Parathyroid adenoma (tissue), 2 donors: ENCODE measurements at regions not wholly inside any gene's neighbourhood (a gene's known extent, or its start where the extent isn't known, plus 50 kb on each side); places are given as distances from the start of the nearest gene placed in this dataset.

ENCODE experiments used
- H2AFZ ChIP-seq: fragments of 300-600 bp; sonication (generic); one replicate; pipeline ENCODE4 v1.7.0; 2017; ENCODE audit warnings: antibody characterized with exemption, mild to moderate bottlenecking
- H3K27ac ChIP-seq: fragments of 300-600 bp; sonication (generic); one replicate; pipeline ENCODE4 v1.7.0; 2017
- H3K27me3 ChIP-seq: fragments of 300-600 bp; sonication (generic); one replicate; pipeline ENCODE4 v1.7.0; 2017; ENCODE audit warnings: low read length; ENCODE audit not compliant: control insufficient read depth, insufficient read depth
- H3K36me3 ChIP-seq: fragments of 300-600 bp; sonication (generic); one replicate; pipeline ENCODE4 v1.7.0; 2017; ENCODE audit warnings: low read length; ENCODE audit not compliant: control insufficient read depth, insufficient read depth
- H3K4me1 ChIP-seq: fragments of 300-600 bp; sonication (generic); one replicate; pipeline ENCODE4 v1.7.0; 2017; ENCODE audit warnings: control low read depth
- H3K4me2 ChIP-seq: fragments of 300-600 bp; sonication (generic); one replicate; pipeline ENCODE4 v1.7.0; 2017; ENCODE audit warnings: low read length
- H3K4me3 ChIP-seq: fragments of 300-600 bp; sonication (generic); one replicate; pipeline ENCODE4 v1.7.0; 2017; ENCODE audit warnings: low read depth, low read length
- H3K79me2 ChIP-seq: fragments of 300-600 bp; sonication (generic); one replicate; pipeline ENCODE4 v1.7.0; 2017; ENCODE audit warnings: control low read depth
- H3K9ac ChIP-seq: fragments of 300-600 bp; sonication (generic); one replicate; pipeline ENCODE4 v1.7.0; 2017; ENCODE audit warnings: mild to moderate bottlenecking
- H3K9me3 ChIP-seq: fragments of 300-600 bp; sonication (generic); one replicate; pipeline ENCODE4 v1.7.0; 2017; ENCODE audit warnings: low read length; ENCODE audit not compliant: control insufficient read depth
- CTCF ChIP-seq: fragments of 300-600 bp; sonication (generic); IDR thresholded peaks from one replicate; pipeline ENCODE4 v1.7.0; 2017; ENCODE audit warnings: antibody characterized with exemption, mild to moderate bottlenecking
- donor health status: primary hyperparathyroidism.

- H3K9me3 ChIP-seq, result no peaks in the 10 kb centered on the region
- no peak overlapping the region for H3K9ac ChIP-seq
- H3K27me3 ChIP-seq, result peaks cover 3% of the 10 kb centered on the region
- no peaks in the 10 kb centered on the region for H3K79me2 ChIP-seq
- H3K4me2 ChIP-seq, result no peak overlapping the region
- no peaks in the 10 kb centered on the region for H3K4me1 ChIP-seq
- H3K27ac ChIP-seq, result no peak overlapping the region
- no peak overlapping the region for H3K4me3 ChIP-seq
- no peak overlapping the region for H2AFZ ChIP-seq
- no peak for TF ChIP-seq CTCF
- H3K36me3 ChIP-seq, result no peaks in the 10 kb centered on the region
These were observed 903.3 kb downstream of the CCSER2 start for GRCh38 chr10:85231534-85232270.

- no peaks in the 10 kb centered on the region for H3K27me3 ChIP-seq
- no peak overlapping the region for H3K9ac ChIP-seq
- H3K36me3 ChIP-seq, result no peaks in the 10 kb centered on the region
- H3K27ac ChIP-seq, result no peak overlapping the region
- no peak overlapping the region for H2AFZ ChIP-seq
- no peak overlapping the region for H3K4me2 ChIP-seq
- H3K4me1 ChIP-seq, result no peaks in the 10 kb centered on the region
- H3K9me3 ChIP-seq, result no peaks in the 10 kb centered on the region
- TF ChIP-seq CTCF, result no peak
- no peak overlapping the region for H3K4me3 ChIP-seq
- H3K79me2 ChIP-seq, result no peaks in the 10 kb centered on the region
These were observed 906.9 kb downstream of the CCSER2 start for GRCh38 chr10:85235258-85235657.

GRCh38 chr10:85238676-85239075 is 910.3 kb downstream of the CCSER2 start:
- H3K27ac ChIP-seq, result no peak overlapping the region
- TF ChIP-seq CTCF, result no peak

GRCh38 chr10:85250304-85250703 is 921.9 kb downstream of the CCSER2 start:
- no peak overlapping the region for H3K9ac ChIP-seq
- TF ChIP-seq CTCF, result no peak
- H3K36me3 ChIP-seq, result no peaks in the 10 kb centered on the region

More at GRCh38 chr10:85238676-85239075, 910.3 kb downstream of the CCSER2 start:
- Histone ChIP-seq H3K27me3 (no peaks in the 10 kb centered on the region), H3K4me3 (no peak overlapping the region), H3K36me3 (no peaks in the 10 kb centered on the region), H3K4me1 (no peaks in the 10 kb centered on the region), H2AFZ (no peak overlapping the region), H3K9ac (no peak overlapping the region), H3K9me3 (no peaks in the 10 kb centered on the region), H3K79me2 (no peaks in the 10 kb centered on the region), H3K4me2 (no peak overlapping the region)

GRCh38 chr10:85256481-85256880 is 928.1 kb downstream of the CCSER2 start:
- TF ChIP-seq CTCF, result no peak
- Histone ChIP-seq H3K4me3 (no peak overlapping the region), H3K9ac (no peak overlapping the region)

More at GRCh38 chr10:85250304-85250703, 921.9 kb downstream of the CCSER2 start:
- no peaks in the 10 kb centered on the region for H3K4me1 ChIP-seq
- H3K79me2 ChIP-seq, result no peaks in the 10 kb centered on the region
- H3K9me3 ChIP-seq, result no peaks in the 10 kb centered on the region
- no peak overlapping the region for H2AFZ ChIP-seq
- H3K4me3 ChIP-seq, result no peak overlapping the region
- H3K27me3 ChIP-seq, result no peaks in the 10 kb centered on the region
- H3K4me2 ChIP-seq, result no peak overlapping the region
- H3K27ac ChIP-seq, result no peak overlapping the region

More at GRCh38 chr10:85256481-85256880, 928.1 kb downstream of the CCSER2 start:
- H3K4me2 ChIP-seq, result no peak overlapping the region
- H3K79me2 ChIP-seq, result no peaks in the 10 kb centered on the region
- no peaks in the 10 kb centered on the region for H3K27me3 ChIP-seq
- H3K9me3 ChIP-seq, result no peaks in the 10 kb centered on the region
- no peak overlapping the region for H2AFZ ChIP-seq
- H3K4me1 ChIP-seq, result no peaks in the 10 kb centered on the region
- no peaks in the 10 kb centered on the region for H3K36me3 ChIP-seq
- no peak overlapping the region for H3K27ac ChIP-seq
